Heart left ventricle (tissue), 16 donors: ENCODE measurements at regions not wholly inside any gene's neighbourhood (a gene's known extent, or its start where the extent isn't known, plus 50 kb on each side); places are given as distances from the start of the nearest gene placed in this dataset.
"Not testable (repeated sequence)": the region's sequence is repeated elsewhere in the genome, so short reads cannot be mapped to it uniquely, and the experiment has no call there.

Experiments used
- ATAC-seq, 4 donors: fragments of 200-7000 bp; cut with Tn5 transposase; one replicate each; pipeline ENCODE4 v1.9.1; 2020 to 2022; ENCODE audit warnings: moderate library complexity in 4 of 4, mild to moderate bottlenecking in 3 of 4, moderate number of reproducible peaks in 1 of 4
- DNase-seq, 5 donors: peaks; one replicate each; pipeline ENCODE4 v3.0.0-alpha.2; 2020
- H3K27ac ChIP-seq, 12 donors: fragments of 200-600 bp; sonication (generic) in 4 of 12; one replicate each; pipeline versions ENCODE4 v1.5.0 to v1.8.0; 2016 to 2022; ENCODE audit warnings: mild to moderate bottlenecking in 2 of 12
- H3K27me3 ChIP-seq, 9 donors: fragments of 200-600 bp; sonication (generic) in 2 of 9; one replicate each; pipeline versions ENCODE4 v1.5.1 to v1.8.0; 2016 to 2022; ENCODE audit warnings: mild to moderate bottlenecking in 3 of 9
- H3K36me3 ChIP-seq, 9 donors: fragments of 200-600 bp; sonication (generic) in 2 of 9; one replicate each; pipeline versions ENCODE4 v1.5.0 to v1.8.0; 2018 to 2022; ENCODE audit warnings: mild to moderate bottlenecking in 2 of 9
- H3K4me1 ChIP-seq, 12 donors: fragments of 200-600 bp; sonication (generic) in 4 of 12; one replicate each; pipeline versions ENCODE4 v1.5.0 to v1.8.0; 2016 to 2022; ENCODE audit warnings: mild to moderate bottlenecking in 3 of 12
- H3K4me3 ChIP-seq, 12 donors: fragments of 200-600 bp; sonication (generic) in 4 of 12; one replicate each; pipeline versions ENCODE4 v1.5.0 to v1.8.0; 2017 to 2022; ENCODE audit warnings: mild to moderate bottlenecking in 9 of 12, moderate library complexity in 4 of 12
- H3K9me3 ChIP-seq, 12 donors: fragments of 200-600 bp; sonication (generic) in 4 of 12; one replicate each; pipeline versions ENCODE4 v1.5.0 to v1.8.0; 2016 to 2022; ENCODE audit warnings: mild to moderate bottlenecking in 1 of 12
- CTCF ChIP-seq, 12 donors: fragments of 200-600 bp; sonication (generic) in 4 of 12; IDR thresholded peaks; one replicate each; pipeline versions ENCODE4 v1.5.0 to v1.8.0; 2018 to 2022; ENCODE audit warnings: antibody characterized with exemption in 12 of 12, mild to moderate bottlenecking in 5 of 12
- POLR2A ChIP-seq, 2 donors: fragments of 450-650 bp; IDR thresholded peaks; one replicate each; pipeline ENCODE4 v1.6.1; 2017; ENCODE audit warnings: antibody characterized with exemption in 2 of 2, mild to moderate bottlenecking in 2 of 2, moderate library complexity in 2 of 2
- WGBS, 4 donors: extraction: QIAGEN DNeasy Blood & Tissue Kit in 2 of 4; methylation state at CpG; one replicate each; pipeline versions ENCODE4 v1.1.5 to v1.1.7; 2013 to 2018; 5-methylcytosine and 5-hydroxymethylcytosine counted together
- intact Hi-C, 10 donors: fragments of 100-400 bp; cut with DNase I; formaldehyde crosslinking; loops; one replicate each; pipeline versions ENCODE4 v1.11.1 to v1.14.2; 2022
- donor health status: ischemic (EF 13 %, LVEDD 7.1; RV severe dilation, severe dysfunction).
- donor health status: healthy with polysubstance abuse.
- donor health status: DM: no; HTN: yes; CAD: no.
- donor health status: DM: no; HTN: no; CAD: no.
- donor health status: ischemic (EF 25% LVEDD 6.9; RV normal size, moderate dysfunction).
- donor health status: ischemic (EF 25% LVEDD 5.7; RV mildly dilated, moderate dysfunction).
- donor health status: healthy.
- donor health status: DM: yes; HTN: yes; CAD: no.
- donor health status: ischemic (EF 35%, LVEDD 5.7; RV mildly dilated, moderate dysfunction).
- donor health status: nonischemic (EF 11% LVEDD 7.7; RV severe dilation, severe dysfunction).
- donor health status: DM: yes; HTN: yes; CAD: no.
- donor health status: PGD.
- donor health status: ischemic (EF 29% LVEDD 5.4; RV normal size, mild dysfunction).
- donor health status: nonischemic (EF 23%, LVEDD 6.1; RV moderate dilation, normal function).

GRCh38 chr7:155384751-155385150, 73.2 kb upstream of the EN2 start:
- H3K27ac ChIP-seq, result no peak overlapping the region
- DNase-seq (no peak), ATAC-seq (no peak)
- no peaks in the 10 kb centered on the region for H3K36me3 ChIP-seq
- H3K9me3 ChIP-seq, result no peaks in the 10 kb centered on the region
- peaks cover 0 to 25% (median 16%) of the 10 kb centered on the region in 12 donors for H3K4me1 ChIP-seq
- peaks cover 45 to 99% (median 74%) of the 10 kb centered on the region in 9 donors for H3K27me3 ChIP-seq
- no peak overlapping the region for H3K4me3 ChIP-seq
- intact Hi-C loops, result loop anchor here in 4 of 10 donors (5.0 to 10.0 kb wide), 5 partner anchors 70 to 383 kb away; partner anchors contain the start of gene EN2 (in 1 of the 4)
- TF ChIP-seq CTCF (IDR thresholded peaks at IDR 0.05), result no peak
- no peak for TF ChIP-seq POLR2A (IDR thresholded peaks at IDR 0.05)
- WGBS, 4 donors, result 74 to 92% (median 78%) methylated on average over 8 of the region's 8 CpGs

- Histone ChIP-seq H3K4me1 (peaks cover 0 to 23% (median 15%) of the 10 kb centered on the region in 12 donors), H3K27me3 (peaks cover 40 to 97% (median 70%) of the 10 kb centered on the region in 9 donors)
- DNase-seq, H3K4me3 ChIP-seq, H3K36me3 ChIP-seq, H3K9me3 ChIP-seq, ATAC-seq, H3K27ac ChIP-seq: not testable (repeated sequence)
- intact Hi-C loops, result loop anchor here in 1 of 10 donors (10.0 kb wide), 2 partner anchors 70 to 150 kb away; partner anchors contain the start of gene EN2
- 82 to 87% (median 85%) methylated on average over 26 of the region's 26 CpGs for WGBS, 4 donors
Measured at GRCh38 chr7:155385182-155385581, 72.7 kb upstream of the EN2 start.

GRCh38 chr7:155386608-155387007, 71.3 kb upstream of the EN2 start:
- DNase-seq (no peak), ATAC-seq (no peak)
- Histone ChIP-seq H3K36me3 (no peaks in the 10 kb centered on the region), H3K27ac (no peak overlapping the region), H3K4me1 (peaks cover 0 to 10% (median 8%) of the 10 kb centered on the region in 12 donors), H3K9me3 (no peaks in the 10 kb centered on the region), H3K27me3 (peaks cover 27 to 83% (median 55%) of the 10 kb centered on the region in 9 donors), H3K4me3 (no peak overlapping the region)
- TF ChIP-seq CTCF (IDR thresholded peaks at IDR 0.05), result no peak
- TF ChIP-seq POLR2A (IDR thresholded peaks at IDR 0.05), result no peak
- 70 to 78% (median 74%) methylated on average over 10 of the region's 10 CpGs for WGBS, 4 donors
- intact Hi-C loops, result loop anchor here in 1 of 10 donors (10.0 kb wide), 2 partner anchors 68 to 148 kb away; partner anchors contain the start of gene EN2

- peaks cover 21 to 80% (median 54%) of the 10 kb centered on the region in 9 donors for H3K27me3 ChIP-seq
- no peak overlapping the region for H3K27ac ChIP-seq
- H3K4me3 ChIP-seq, result no peak overlapping the region
- DNase-seq (no peak), ATAC-seq (no peak)
- H3K9me3 ChIP-seq, result no peaks in the 10 kb centered on the region
- no peak for TF ChIP-seq POLR2A (IDR thresholded peaks at IDR 0.05)
- TF ChIP-seq CTCF (IDR thresholded peaks at IDR 0.05), result no peak
- no peaks in the 10 kb centered on the region for H3K36me3 ChIP-seq
- WGBS, 4 donors, result 68 to 77% (median 71%) methylated on average over 9 to 16 of the region's 16 CpGs
- intact Hi-C loops, result loop anchor here in 1 of 10 donors (10.0 kb wide), 2 partner anchors 68 to 148 kb away; partner anchors contain the start of gene EN2
- peaks cover 0 to 5% (median 3%) of the 10 kb centered on the region in 12 donors for H3K4me1 ChIP-seq
Measured at GRCh38 chr7:155387066-155387620, 70.8 kb upstream of the EN2 start.
